Upper lobe of left lung (tissue), 6 donors: ENCODE measurements at regions not wholly inside any gene's neighbourhood (a gene's known extent, or its start where the extent isn't known, plus 50 kb on each side); places are given as distances from the start of the nearest gene placed in this dataset.

Experiments used
- ATAC-seq, 2 donors: fragments of 200-7000 bp; cut with Tn5 transposase; one replicate each; pipeline ENCODE4 v1.9.1; 2022; ENCODE audit warnings: mild to moderate bottlenecking in 2 of 2, moderate library complexity in 2 of 2; ENCODE audit not compliant: low FRiP score in 2 of 2
- DNase-seq, 2 donors: peaks; one replicate each; pipeline ENCODE4 v3.0.0-alpha.2; 2019 to 2020
- H3K27ac ChIP-seq, 4 donors: fragments of 200-600 bp; sonication (generic); one replicate each; pipeline ENCODE4 v1.5.1; 2016 to 2019
- H3K27me3 ChIP-seq, 4 donors: fragments of 200-600 bp; sonication (generic); one replicate each; pipeline ENCODE4 v1.5.1; 2017 to 2019
- H3K36me3 ChIP-seq, 4 donors: fragments of 200-600 bp; sonication (generic); one replicate each; pipeline ENCODE4 v1.5.1; 2016 to 2019
- H3K4me1 ChIP-seq, 4 donors: fragments of 200-600 bp; sonication (generic); one replicate each; pipeline ENCODE4 v1.5.1; 2018 to 2019
- H3K4me3 ChIP-seq, 4 donors: fragments of 200-600 bp; sonication (generic); one replicate each; pipeline ENCODE4 v1.5.1; 2017 to 2019; ENCODE audit warnings: mild to moderate bottlenecking in 2 of 4, moderate library complexity in 1 of 4
- H3K9me3 ChIP-seq, 4 donors: fragments of 200-600 bp; sonication (generic); one replicate each; pipeline ENCODE4 v1.5.1; 2018 to 2019
- CTCF ChIP-seq, 6 experiments: fragments of 450-650 bp in 4 of 6; fragments of 200-600 bp in 2 of 6; sonication (generic) in 2 of 6; IDR thresholded peaks; one replicate each; pipeline ENCODE4 v1.5.1; 2016 to 2019; ENCODE audit warnings: antibody characterized with exemption in 6 of 6
- EP300 ChIP-seq, 4 donors: sonication (generic); formaldehyde crosslinking; IDR thresholded peaks; one replicate each; pipeline ENCODE4 v1.5.1; 2017; ENCODE audit warnings: antibody characterized with exemption in 4 of 4, control low read depth in 2 of 4
- POLR2A ChIP-seq, 4 donors: fragments of 450-650 bp; IDR thresholded peaks; one replicate each; pipeline ENCODE4 v1.5.1; 2016 to 2017; ENCODE audit warnings: antibody characterized with exemption in 4 of 4, mild to moderate bottlenecking in 2 of 4
- POLR2AphosphoS5 ChIP-seq, 2 donors: sonication (generic); formaldehyde crosslinking; IDR thresholded peaks; one replicate each; pipeline ENCODE4 v1.5.1; 2017; ENCODE audit warnings: antibody characterized with exemption in 2 of 2
- WGBS, 2 donors: methylation state at CpG; one replicate each; pipeline ENCODE4 v1.1.5; 2017 to 2018; 5-methylcytosine and 5-hydroxymethylcytosine counted together
- donor health status: DM: no; HTN: no; CAD: no; lungs with moderate emphysema.
- donor health status: DM: no; HTN: yes; CAD: no; lungs with severe emphysema.

DNA sequence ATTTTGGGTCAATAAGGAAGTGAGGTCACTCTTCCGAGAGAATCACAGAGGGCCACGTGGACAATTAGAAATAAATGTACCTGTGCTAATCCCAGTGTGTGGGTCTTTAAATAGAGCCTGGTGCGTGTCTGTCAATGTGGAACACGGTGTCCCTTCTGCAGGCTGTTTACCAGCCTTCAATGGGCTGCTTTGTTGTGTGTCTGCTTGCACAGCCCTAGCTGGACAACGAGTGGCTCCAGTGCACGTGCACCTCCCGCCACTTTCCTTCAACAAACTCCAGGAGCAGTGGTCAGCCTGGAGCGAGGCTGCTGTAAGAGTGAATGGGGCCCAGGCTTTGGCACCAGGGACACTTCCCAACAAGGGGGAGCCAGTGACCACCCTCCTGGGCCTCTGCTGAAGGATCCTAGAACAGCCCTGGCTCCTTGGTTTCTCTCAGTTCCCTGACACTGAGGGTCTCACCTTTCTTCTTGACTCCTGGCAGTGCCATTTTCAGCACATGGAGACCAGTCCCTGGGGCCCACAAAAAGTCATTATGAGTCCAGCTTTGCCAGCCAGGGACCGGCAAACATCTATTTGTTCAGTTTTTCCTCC lies 76.1 kb downstream of the ISG20 start:
- 52 to 70% methylated on average over 9 of the region's 9 CpGs for WGBS, 2 donors
- Histone ChIP-seq H3K27ac (no peak overlapping the region), H3K9me3 (no peaks in the 10 kb centered on the region), H3K4me1 (no peaks in the 10 kb centered on the region), H3K27me3 (no peaks in the 10 kb centered on the region), H3K36me3 (no peaks in the 10 kb centered on the region), H3K4me3 (no peak overlapping the region)
- no peak for ATAC-seq
- no peak for TF ChIP-seq EP300 (IDR thresholded peaks at IDR 0.05)
- no peak for TF ChIP-seq POLR2A (IDR thresholded peaks at IDR 0.05)
- DNase-seq = no peak

DNA sequence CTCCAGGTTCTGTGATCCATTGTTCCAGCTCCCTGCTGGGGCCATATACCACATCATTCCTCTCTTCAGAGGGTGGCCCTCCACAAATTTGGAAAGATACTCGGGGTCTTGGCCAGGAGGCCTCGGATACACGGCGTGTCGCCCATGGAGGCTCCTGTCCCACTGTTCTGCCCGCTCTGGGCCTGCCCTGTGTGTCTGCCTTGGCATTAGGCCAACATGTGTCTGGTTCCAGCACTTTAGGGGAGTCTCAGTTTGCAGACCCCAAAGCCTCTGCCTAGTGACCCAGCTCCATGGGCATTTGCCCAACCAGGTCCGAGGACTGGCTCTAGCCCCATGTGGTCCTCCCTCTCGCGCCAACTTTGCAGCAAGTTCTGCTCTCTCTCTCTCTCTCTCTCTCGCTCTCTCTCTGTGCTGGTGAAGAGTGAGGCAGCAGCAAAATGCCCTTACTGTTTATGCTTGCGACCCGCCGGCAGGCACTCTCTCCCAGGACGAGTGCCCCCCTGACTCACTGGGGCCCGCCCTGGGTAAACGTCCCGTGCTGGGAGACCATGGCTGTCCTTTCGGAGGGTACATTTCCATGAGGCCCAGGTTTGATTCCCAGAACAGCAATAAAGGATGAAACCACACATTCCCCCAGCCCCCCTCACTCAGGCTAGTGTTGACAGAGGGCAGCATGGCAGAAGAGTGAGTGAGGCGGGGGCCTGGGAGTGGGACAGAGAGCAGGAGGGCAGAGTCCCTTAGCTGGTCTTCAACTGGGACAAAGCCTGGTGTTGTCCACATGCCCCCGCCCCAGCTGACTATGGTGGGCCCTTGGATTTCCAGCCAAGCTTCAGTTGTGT lies 77.9 kb downstream of the ISG20 start:
- no peaks in the 10 kb centered on the region for H3K4me1 ChIP-seq
- DNase-seq (no peak), ATAC-seq (no peak)
- no peaks in the 10 kb centered on the region for H3K27me3 ChIP-seq
- H3K9me3 ChIP-seq = no peaks in the 10 kb centered on the region
- H3K27ac ChIP-seq = no peak overlapping the region
- WGBS, 2 donors = 75 to 84% methylated on average over 13 to 20 of the region's 20 CpGs
- TF ChIP-seq EP300 (IDR thresholded peaks at IDR 0.05) = no peak
- TF ChIP-seq POLR2A (IDR thresholded peaks at IDR 0.05) = no peak
- TF ChIP-seq POLR2AphosphoS5 (IDR thresholded peaks at IDR 0.05) = no peak
- no peak for TF ChIP-seq CTCF (IDR thresholded peaks at IDR 0.05)
- no peaks in the 10 kb centered on the region for H3K36me3 ChIP-seq
- H3K4me3 ChIP-seq = no peak overlapping the region

DNA sequence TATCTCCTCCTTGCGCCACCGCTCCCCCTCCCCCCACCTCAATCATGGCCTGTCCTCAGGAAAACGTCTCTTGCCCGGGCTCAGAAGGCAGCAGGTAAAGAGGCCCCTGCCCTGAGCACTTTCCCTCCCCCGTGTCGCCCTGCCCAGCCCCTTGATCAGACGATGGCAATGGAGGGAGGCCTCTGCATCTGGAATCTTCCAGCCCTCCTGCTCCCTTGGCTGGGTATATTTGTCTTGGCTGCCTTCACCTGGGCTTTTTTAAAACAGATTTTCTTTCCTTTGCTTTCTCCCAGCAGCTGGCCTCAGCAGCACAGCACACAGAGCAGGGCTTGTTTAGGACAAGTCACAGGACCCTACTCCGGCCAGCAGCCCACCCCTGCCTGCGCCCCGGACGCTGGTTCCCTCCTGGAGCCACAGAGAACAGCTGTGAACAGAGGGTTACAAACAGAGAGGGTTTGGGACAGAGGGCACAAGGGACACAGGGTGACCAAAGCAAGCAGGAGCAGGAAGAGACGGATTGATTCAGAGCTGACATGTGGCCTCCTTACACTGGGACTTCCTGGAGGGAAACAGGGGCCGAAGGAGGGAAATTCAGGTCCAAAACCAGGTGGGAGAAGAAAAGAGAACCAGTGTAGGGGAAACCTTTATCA lies 78.7 kb downstream of the ISG20 start:
- 69 to 70% methylated on average over 13 of the region's 13 CpGs for WGBS, 2 donors
- Histone ChIP-seq H3K36me3 (no peaks in the 10 kb centered on the region), H3K4me1 (no peaks in the 10 kb centered on the region), H3K9me3 (no peaks in the 10 kb centered on the region), H3K4me3 (no peak overlapping the region), H3K27me3 (no peaks in the 10 kb centered on the region), H3K27ac (no peak overlapping the region)
- TF ChIP-seq EP300 (IDR thresholded peaks at IDR 0.05) (no peak), CTCF (IDR thresholded peaks at IDR 0.05) (no peak), POLR2AphosphoS5 (IDR thresholded peaks at IDR 0.05) (no peak), POLR2A (IDR thresholded peaks at IDR 0.05) (no peak)
- no peak for ATAC-seq
- no peak for DNase-seq

DNA sequence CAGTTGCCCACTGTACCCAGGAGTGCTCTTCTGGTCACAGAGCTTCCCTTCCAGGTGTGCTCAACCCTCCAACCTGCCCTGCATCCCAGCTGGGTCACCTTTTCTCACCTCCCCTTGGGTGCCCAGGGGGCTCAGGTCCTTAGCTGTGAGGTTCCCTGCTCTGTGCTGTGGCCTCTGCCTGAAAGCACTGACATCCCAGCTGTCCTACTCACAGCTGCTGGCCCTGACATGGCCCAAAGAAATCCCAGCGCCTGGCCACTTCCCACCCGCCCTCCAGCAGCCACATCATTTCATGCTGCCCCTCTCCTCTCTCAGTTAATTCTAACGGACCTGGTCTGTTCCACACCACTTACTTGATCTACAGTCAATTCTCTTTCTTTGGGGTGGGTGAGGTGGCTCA lies 79.9 kb downstream of the ISG20 start:
- no peak overlapping the region for H3K4me3 ChIP-seq
- DNase-seq = no peak
- WGBS, 2 donors = 76 to 87% methylated on average over 3 of the region's 3 CpGs

More for the DNA sequence above, 79.9 kb downstream of the ISG20 start:
- ATAC-seq = no peak
- Histone ChIP-seq H3K27me3 (no peaks in the 10 kb centered on the region), H3K4me1 (no peaks in the 10 kb centered on the region), H3K9me3 (no peaks in the 10 kb centered on the region), H3K27ac (no peak overlapping the region), H3K36me3 (no peaks in the 10 kb centered on the region)
- TF ChIP-seq CTCF (IDR thresholded peaks at IDR 0.05) = no peak
- no peak for TF ChIP-seq POLR2A (IDR thresholded peaks at IDR 0.05)
- no peak for TF ChIP-seq EP300 (IDR thresholded peaks at IDR 0.05)
- TF ChIP-seq POLR2AphosphoS5 (IDR thresholded peaks at IDR 0.05) = no peak
